Psoas muscle (tissue), 7 donors: ENCODE measurements at regions not wholly inside any gene's neighbourhood (a gene's known extent, or its start where the extent isn't known, plus 50 kb on each side); places are given as distances from the start of the nearest gene placed in this dataset.
A peak's percentile ranks its signal among the peaks of the same experiment; 100 is the strongest.

Experiments
- ATAC-seq, 4 donors: fragments of 200-7000 bp; cut with Tn5 transposase; one replicate each; pipeline ENCODE4 v1.9.1; 2020; ENCODE audit warnings: moderate library complexity in 3 of 4, mild to moderate bottlenecking in 2 of 4
- DNase-seq, 2 donors: peaks; one replicate each; pipeline ENCODE4 v3.0.0-alpha.2; 2020
- H3K27ac ChIP-seq: fragments of 200-600 bp; one replicate; pipeline ENCODE4 v1.8.0; 2022
- H3K27me3 ChIP-seq, 3 donors: fragments of 200-600 bp in 1 of 3; one replicate each; pipeline versions ENCODE4 v1.6.1 to v1.8.0; 2013 to 2022; ENCODE audit warnings: low read length in 2 of 3, mild to moderate bottlenecking in 2 of 3, moderate library complexity in 1 of 3; ENCODE audit not compliant: insufficient read depth in 3 of 3
- H3K36me3 ChIP-seq, 2 donors: fragments of 200-600 bp in 1 of 2; one replicate each; pipeline versions ENCODE4 v1.6.1 to v1.8.0; 2013 to 2022; ENCODE audit warnings: low read depth in 1 of 2, mild to moderate bottlenecking in 1 of 2, moderate library complexity in 1 of 2; ENCODE audit not compliant: insufficient read depth in 1 of 2
- H3K4me1 ChIP-seq: fragments of 200-600 bp; one replicate; pipeline ENCODE4 v1.8.0; 2022
- H3K4me3 ChIP-seq: fragments of 200-600 bp; one replicate; pipeline ENCODE4 v1.8.0; 2022; ENCODE audit warnings: mild to moderate bottlenecking
- H3K9me3 ChIP-seq: fragments of 200-600 bp; one replicate; pipeline ENCODE4 v1.8.0; 2022
- CTCF ChIP-seq: fragments of 200-600 bp; IDR thresholded peaks from one replicate; pipeline ENCODE4 v1.8.0; 2022; ENCODE audit warnings: antibody characterized with exemption
- WGBS, 3 donors: extraction: QIAGEN DNeasy Blood & Tissue Kit; methylation state at CpG; one replicate each; pipeline versions ENCODE4 v1.1.6 to v1.1.7; 2013; 5-methylcytosine and 5-hydroxymethylcytosine counted together
- intact Hi-C, 2 donors: fragments of 100-400 bp; cut with DNase I; formaldehyde crosslinking; loops; one replicate each; pipeline versions ENCODE4 v1.11.0 to v1.14.2; 2022
- donor health status: healthy with polysubstance abuse.
- donor health status: DM: no; HTN: no; CAD: no; lungs with moderate emphysema.
- donor health status: Bipolar disorder and iron deficiency.
- donor health status: healthy.
- donor health status: DM: yes; HTN: yes; CAD: no.
- donor health status: DM: no; HTN: no; CAD: no.
- donor health status: DM: yes; HTN: yes; CAD: no.

- H3K9me3 ChIP-seq = no peaks in the 10 kb centered on the region
- no peaks in the 10 kb centered on the region for H3K36me3 ChIP-seq
- no peak for TF ChIP-seq CTCF
- H3K27me3 ChIP-seq = peaks cover 0 to 34% (median 11%) of the 10 kb centered on the region in 3 donors
- no peaks in the 10 kb centered on the region for H3K4me1 ChIP-seq
- WGBS, 3 donors = 43 to 44% (median 43%) methylated on average over 8 of the region's 8 CpGs
- ATAC-seq = no peak
- DNase-seq = no peak
- H3K4me3 ChIP-seq = no peak overlapping the region
- intact Hi-C loops = no loop called here
- H3K27ac ChIP-seq = no peak overlapping the region
These were observed 54.9 kb upstream of the IGSF21 start for GRCh38 chr1:18052671-18053070.

- DNase-seq (no peak), ATAC-seq (no peak)
- intact Hi-C loops = no loop called here
- H3K36me3 ChIP-seq = no peaks in the 10 kb centered on the region
- H3K4me1 ChIP-seq = no peaks in the 10 kb centered on the region
- peaks cover 0 to 54% (median 17%) of the 10 kb centered on the region in 3 donors for H3K27me3 ChIP-seq
- no peaks in the 10 kb centered on the region for H3K9me3 ChIP-seq
- H3K4me3 ChIP-seq = no peak overlapping the region
- TF ChIP-seq CTCF = no peak
- WGBS, 3 donors = 30 to 35% (median 34%) methylated on average over 14 of the region's 14 CpGs
- no peak overlapping the region for H3K27ac ChIP-seq
These were observed 52.4 kb upstream of the IGSF21 start for GRCh38 chr1:18055156-18055555.

- 95 to 100% (median 100%) methylated on average over 1 of the region's 1 CpG for WGBS, 3 donors
- no peak for ATAC-seq
- H3K4me1 ChIP-seq = no peaks in the 10 kb centered on the region
These were observed 51.1 kb upstream of the IGSF21 start for GRCh38 chr1:18056545-18056944.

GRCh38 chr1:18057623-18058022, 50.0 kb upstream of the IGSF21 start:
- Histone ChIP-seq H3K27me3 (peaks cover 0 to 57% (median 13%) of the 10 kb centered on the region in 3 donors), H3K27ac (no peak overlapping the region), H3K36me3 (no peaks in the 10 kb centered on the region), H3K4me3 (no peak overlapping the region), H3K4me1 (no peaks in the 10 kb centered on the region), H3K9me3 (no peaks in the 10 kb centered on the region)
- intact Hi-C loops = no loop called here
- ATAC-seq (peak in 2 of 4 donors; percentile 59 to 80), DNase-seq (peak; percentile 37 to 66)
- 27 to 38% (median 29%) methylated on average over 5 of the region's 5 CpGs for WGBS, 3 donors
- TF ChIP-seq CTCF = no peak

More at GRCh38 chr1:18056545-18056944, 51.1 kb upstream of the IGSF21 start:
- intact Hi-C loops = no loop called here
- Histone ChIP-seq H3K4me3 (no peak overlapping the region), H3K27me3 (peaks cover 0 to 57% (median 16%) of the 10 kb centered on the region in 3 donors), H3K9me3 (no peaks in the 10 kb centered on the region), H3K36me3 (no peaks in the 10 kb centered on the region), H3K27ac (no peak overlapping the region)
- no peak for TF ChIP-seq CTCF
- no peak for DNase-seq
